CD4-positive, alpha-beta T cell (primary cell): ENCODE measurements at regions not wholly inside any gene's neighbourhood (a gene's known extent, or its start where the extent isn't known, plus 50 kb on each side); places are given as distances from the start of the nearest gene placed in this dataset.

ENCODE experiments used
- ATAC-seq: fragments of 200-7000 bp; cut with Tn5 transposase; one replicate; pipeline ENCODE4 v1.10.0; 2022; ENCODE audit warnings: mild to moderate bottlenecking; ENCODE audit not compliant: poor library complexity
- CTCF ChIA-PET: fragments of 350-600 bp; sonication (Branson Sonifier 250); formaldehyde crosslinking; loops from one replicate; lab custom pipeline; 2021; ENCODE audit warnings: antibody characterized with exemption, inconsistent platforms; lab: Charles Lee
- POLR2A ChIA-PET: fragments of 350-600 bp; sonication (Branson Sonifier 250); formaldehyde crosslinking; loops from one replicate; lab custom pipeline; 2021; ENCODE audit warnings: antibody characterized with exemption, inconsistent platforms; lab: Charles Lee
- DNase-seq, 14 experiments: peaks; one replicate each; pipeline ENCODE4 v3.0.0-alpha.2; 2013 to 2020; ENCODE audit warnings: mixed read lengths in 2 of 14
- H3K27ac ChIP-seq, 2 donors: one replicate each; pipeline versions ENCODE4 v1.5.1 to v1.7.0; 2013; ENCODE audit warnings: low read length in 2 of 2, low read depth in 1 of 2, mild to moderate bottlenecking in 1 of 2
- H3K27me3 ChIP-seq, 2 experiments: 1 replicate in 1 of 2; 2 replicates in 1 of 2; pipeline versions ENCODE4 v1.6.1 to v1.7.0; 2013; ENCODE audit warnings: low read length in 2 of 2, control low read depth in 1 of 2, mild to moderate bottlenecking in 1 of 2, moderate library complexity in 1 of 2; ENCODE audit not compliant: insufficient read depth in 2 of 2, control insufficient read depth in 1 of 2
- H3K36me3 ChIP-seq: one replicate; pipeline ENCODE4 v1.6.1; 2013; ENCODE audit warnings: low read length, control low read depth; ENCODE audit not compliant: insufficient read depth
- H3K4me1 ChIP-seq: one replicate; pipeline ENCODE4 v1.6.1; 2013; ENCODE audit warnings: low read length, control low read depth; ENCODE audit not compliant: insufficient read depth
- H3K4me3 ChIP-seq: one replicate; pipeline ENCODE4 v1.5.1; 2013; ENCODE audit warnings: mild to moderate bottlenecking, low read length, moderate library complexity
- H3K9me3 ChIP-seq, 2 experiments: 1 replicate in 1 of 2; 2 replicates in 1 of 2; pipeline versions ENCODE4 v1.6.1 to v1.7.0; 2013; ENCODE audit warnings: low read length in 2 of 2, mild to moderate bottlenecking in 2 of 2, control low read depth in 1 of 2, moderate library complexity in 1 of 2; ENCODE audit not compliant: control insufficient read depth in 1 of 2, insufficient read depth in 1 of 2
- H3K27ac Mint-ChIP-seq: one replicate; pipeline ENCODE4 v1.8.0; 2020; ENCODE audit warnings: mixed read lengths
- H3K27me3 Mint-ChIP-seq: one replicate; pipeline ENCODE4 v1.8.0; 2021; ENCODE audit warnings: mixed read lengths
- H3K36me3 Mint-ChIP-seq: one replicate; pipeline ENCODE4 v1.8.0; 2021; ENCODE audit warnings: low read depth, mixed read lengths
- H3K4me1 Mint-ChIP-seq: one replicate; pipeline ENCODE4 v1.8.0; 2021; ENCODE audit warnings: low read depth, mixed read lengths
- H3K4me3 Mint-ChIP-seq: one replicate; pipeline ENCODE4 v1.8.0; 2020; ENCODE audit warnings: mild to moderate bottlenecking, mixed read lengths
- H3K9me3 Mint-ChIP-seq: one replicate; pipeline ENCODE4 v1.8.0; 2020; ENCODE audit warnings: mixed read lengths
- CTCF ChIP-seq: fragments of 200-600 bp; IDR thresholded peaks from one replicate; pipeline ENCODE4 v1.8.0; 2022; ENCODE audit warnings: antibody characterized with exemption, mild to moderate bottlenecking
- intact Hi-C, 2 experiments: fragments of 100-400 bp; cut with DNase I in 1 of 2; cut with micrococcal nuclease in 1 of 2; formaldehyde crosslinking; loops; one replicate each; pipeline versions ENCODE4 v1.15.1 to v1.9.0; 2023 to 2025; cut with DNase I, micrococcal nuclease

GRCh38 chr6:126738146-126738545 is 380.3 kb upstream of the RSPO3 start:
- ChIA-PET CTCF (no interaction called here), POLR2A (interaction anchor here (0.6 kb wide), 1 partner anchor 33 kb away, joined by 3 read pairs; no protein-coding TSS in a partner anchor)
- H3K9me3 Mint-ChIP-seq, result no peaks in the 10 kb centered on the region
- Histone ChIP-seq H3K9me3 (no peaks in the 10 kb centered on the region), H3K27me3 (no peaks in the 10 kb centered on the region), H3K4me1 (no peaks in the 10 kb centered on the region), H3K27ac (no peak overlapping the region), H3K36me3 (no peaks in the 10 kb centered on the region), H3K4me3 (no peak overlapping the region)
- DNase-seq, result no peak
- H3K27me3 Mint-ChIP-seq, result no peaks in the 10 kb centered on the region
- H3K4me3 Mint-ChIP-seq, result no peak overlapping the region
- no peak overlapping the region for H3K27ac Mint-ChIP-seq
- intact Hi-C loops, result no loop called here
- ATAC-seq, result no peak
- TF ChIP-seq CTCF, result no peak
- no peaks in the 10 kb centered on the region for H3K36me3 Mint-ChIP-seq
- no peaks in the 10 kb centered on the region for H3K4me1 Mint-ChIP-seq

- no peak overlapping the region for H3K4me3 ChIP-seq
- H3K9me3 ChIP-seq, result no peaks in the 10 kb centered on the region
- H3K27ac ChIP-seq, result no peak overlapping the region
- no peaks in the 10 kb centered on the region for H3K27me3 ChIP-seq
- H3K4me3 Mint-ChIP-seq, result no peak overlapping the region
- H3K27ac Mint-ChIP-seq, result no peak overlapping the region
- intact Hi-C loops, result no loop called here
- no peaks in the 10 kb centered on the region for H3K36me3 Mint-ChIP-seq
- DNase-seq (no peak), ATAC-seq (no peak)
- no peaks in the 10 kb centered on the region for H3K4me1 Mint-ChIP-seq
- H3K9me3 Mint-ChIP-seq, result no peaks in the 10 kb centered on the region
- ChIA-PET CTCF (no interaction called here), POLR2A (no interaction called here)
- no peak for TF ChIP-seq CTCF
- H3K27me3 Mint-ChIP-seq, result no peaks in the 10 kb centered on the region
- no peaks in the 10 kb centered on the region for H3K36me3 ChIP-seq
- no peaks in the 10 kb centered on the region for H3K4me1 ChIP-seq
Observed at GRCh38 chr6:126738641-126739040, 379.8 kb upstream of the RSPO3 start.

- no peak for TF ChIP-seq CTCF
- H3K4me1 ChIP-seq, result no peaks in the 10 kb centered on the region
- DNase-seq (no peak), ATAC-seq (no peak)
- H3K9me3 ChIP-seq, result peaks cover 0 to 9% of the 10 kb centered on the region in 2 experiments
- Mint-ChIP-seq H3K9me3 (no peaks in the 10 kb centered on the region), H3K4me1 (no peaks in the 10 kb centered on the region), H3K27ac (no peak overlapping the region), H3K36me3 (no peaks in the 10 kb centered on the region), H3K4me3 (no peak overlapping the region), H3K27me3 (no peaks in the 10 kb centered on the region)
- ChIA-PET POLR2A (no interaction called here), CTCF (no interaction called here)
- H3K27me3 ChIP-seq, result no peaks in the 10 kb centered on the region
- no peaks in the 10 kb centered on the region for H3K36me3 ChIP-seq
- H3K27ac ChIP-seq, result no peak overlapping the region
- no peak overlapping the region for H3K4me3 ChIP-seq
- intact Hi-C loops, result no loop called here
Observed at GRCh38 chr6:126743076-126743475, 375.4 kb upstream of the RSPO3 start.
